PC-3 (cell line): ENCODE measurements at regions not wholly inside any gene's neighbourhood (a gene's known extent, or its start where the extent isn't known, plus 50 kb on each side); places are given as distances from the start of the nearest gene placed in this dataset.

ENCODE experiments used
- EZH2 ChIP-seq: fragments of 300-600 bp; sonication (generic); IDR thresholded peaks from one replicate; pipeline ENCODE4 v1.6.1; 2017; ENCODE audit warnings: antibody characterized with exemption, mild to moderate bottlenecking, low read length; ENCODE audit not compliant: unreplicated experiment
- EZH2phosphoT487 ChIP-seq: fragments of 300-600 bp; sonication (generic); IDR thresholded peaks from 2 replicates; pipeline ENCODE4 v1.6.1; 2018; ENCODE audit warnings: mild to moderate bottlenecking, antibody characterized with exemption, low read length, borderline replicate concordance
- TF ChIP-seq, protein P1 (sequence below): fragments of 300-600 bp; sonication (generic); conservative IDR thresholded peaks from 2 replicates; pipeline ENCODE4 v1.5.1; 2017; ENCODE audit warnings: antibody characterized with exemption, low read depth, mild to moderate bottlenecking, low read length

DNA sequence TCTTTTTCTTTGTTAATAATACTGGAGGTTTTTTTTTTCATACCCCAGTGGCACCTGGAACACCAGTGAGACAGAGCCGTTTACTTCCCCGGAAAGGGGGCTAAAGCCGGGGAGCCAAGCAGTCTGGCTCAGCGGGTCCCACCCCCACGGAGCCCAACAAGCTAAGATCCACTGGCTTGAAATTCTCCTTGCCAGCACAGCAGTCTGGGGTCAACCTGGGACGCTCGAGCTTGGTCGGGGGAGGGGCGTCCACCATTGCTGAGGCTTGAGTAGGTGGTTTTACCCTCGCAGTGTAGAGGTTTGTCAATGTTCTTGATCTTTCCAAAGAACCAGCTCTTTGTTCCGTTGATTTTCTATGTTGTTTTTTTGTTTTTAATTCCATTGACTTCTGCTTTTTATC is 94.6 kb upstream of the DIAPH3 start:
- no peak for TF ChIP-seq EZH2
- no peak for TF ChIP-seq EZH2phosphoT487
- TF ChIP-seq, protein P1, sequence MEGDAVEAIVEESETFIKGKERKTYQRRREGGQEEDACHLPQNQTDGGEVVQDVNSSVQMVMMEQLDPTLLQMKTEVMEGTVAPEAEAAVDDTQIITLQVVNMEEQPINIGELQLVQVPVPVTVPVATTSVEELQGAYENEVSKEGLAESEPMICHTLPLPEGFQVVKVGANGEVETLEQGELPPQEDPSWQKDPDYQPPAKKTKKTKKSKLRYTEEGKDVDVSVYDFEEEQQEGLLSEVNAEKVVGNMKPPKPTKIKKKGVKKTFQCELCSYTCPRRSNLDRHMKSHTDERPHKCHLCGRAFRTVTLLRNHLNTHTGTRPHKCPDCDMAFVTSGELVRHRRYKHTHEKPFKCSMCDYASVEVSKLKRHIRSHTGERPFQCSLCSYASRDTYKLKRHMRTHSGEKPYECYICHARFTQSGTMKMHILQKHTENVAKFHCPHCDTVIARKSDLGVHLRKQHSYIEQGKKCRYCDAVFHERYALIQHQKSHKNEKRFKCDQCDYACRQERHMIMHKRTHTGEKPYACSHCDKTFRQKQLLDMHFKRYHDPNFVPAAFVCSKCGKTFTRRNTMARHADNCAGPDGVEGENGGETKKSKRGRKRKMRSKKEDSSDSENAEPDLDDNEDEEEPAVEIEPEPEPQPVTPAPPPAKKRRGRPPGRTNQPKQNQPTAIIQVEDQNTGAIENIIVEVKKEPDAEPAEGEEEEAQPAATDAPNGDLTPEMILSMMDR = no peak
